GM23338 (cell line): ENCODE measurements at regions not wholly inside any gene's neighbourhood (a gene's known extent, or its start where the extent isn't known, plus 50 kb on each side); places are given as distances from the start of the nearest gene placed in this dataset.
A peak's percentile ranks its signal among the peaks of the same experiment; 100 is the strongest.

ENCODE experiments used
- ATAC-seq: fragments of 200-7000 bp; cut with Tn5 transposase; 3 replicates; pipeline ENCODE4 v1.9.1; 2020
- DNase-seq: peaks from one replicate; pipeline ENCODE4 v3.0.0-alpha.2; 2015; ENCODE audit warnings: low spot score
- H2AFZ ChIP-seq: fragments of 200-600 bp; sonication (generic); 2 replicates; pipeline ENCODE4 v1.8.0; 2016; ENCODE audit warnings: antibody characterized with exemption, mild to moderate bottlenecking, moderate library complexity
- H3F3A ChIP-seq: fragments of 200-600 bp; sonication (generic); replicated peaks from 2 replicates; pipeline ENCODE4 v1.8.0; 2017; ENCODE audit warnings: antibody characterized with exemption, mixed run types, low read depth
- H3K27ac ChIP-seq: fragments of 200-600 bp; sonication (generic); 2 replicates; pipeline ENCODE4 v1.6.1; 2016; ENCODE audit warnings: low read depth
- H3K27me3 ChIP-seq: fragments of 200-600 bp; sonication (generic); 2 replicates; pipeline ENCODE4 v1.8.0; 2016; ENCODE audit warnings: mild to moderate bottlenecking, mixed run types, moderate library complexity; ENCODE audit not compliant: insufficient read depth
- H3K36me3 ChIP-seq: fragments of 200-600 bp; sonication (generic); 2 replicates; pipeline ENCODE4 v1.8.0; 2016; ENCODE audit warnings: mild to moderate bottlenecking; ENCODE audit not compliant: insufficient read depth
- H3K4me1 ChIP-seq: fragments of 200-600 bp; sonication (generic); 2 replicates; pipeline ENCODE4 v1.8.0; 2016; ENCODE audit warnings: mild to moderate bottlenecking, moderate library complexity; ENCODE audit not compliant: insufficient read depth
- H3K4me2 ChIP-seq: fragments of 200-600 bp; sonication (generic); 2 replicates; pipeline ENCODE4 v1.7.1; 2017; ENCODE audit warnings: mixed run types
- H3K4me3 ChIP-seq: fragments of 200-600 bp; sonication (generic); 2 replicates; pipeline ENCODE4 v1.6.1; 2016; ENCODE audit warnings: mixed run types
- H3K79me2 ChIP-seq: fragments of 200-600 bp; sonication (generic); replicated peaks from 2 replicates; pipeline ENCODE4 v1.8.0; 2017; ENCODE audit warnings: mild to moderate bottlenecking; ENCODE audit not compliant: insufficient read depth
- H3K9me2 ChIP-seq: fragments of 200-600 bp; sonication (generic); 2 replicates; pipeline ENCODE4 v1.8.0; 2017; ENCODE audit not compliant: insufficient read depth
- H4K20me1 ChIP-seq: fragments of 200-600 bp; sonication (generic); replicated peaks from 2 replicates; pipeline ENCODE4 v1.8.0; 2017; ENCODE audit warnings: mild to moderate bottlenecking; ENCODE audit not compliant: insufficient read depth
- H3K27ac Mint-ChIP-seq: 2 replicates; pipeline ENCODE4 v1.8.0; 2020; ENCODE audit warnings: inconsistent platforms, mild to moderate bottlenecking, moderate library complexity, mixed read lengths
- H3K27me3 Mint-ChIP-seq: 3 replicates; pipeline ENCODE4 v1.8.0; 2022; ENCODE audit warnings: low read depth, mild to moderate bottlenecking, moderate library complexity, mixed read lengths, inconsistent platforms; ENCODE audit not compliant: insufficient read depth, poor library complexity
- H3K36me3 Mint-ChIP-seq: 3 replicates; pipeline ENCODE4 v1.8.0; 2021; ENCODE audit warnings: low read depth, mild to moderate bottlenecking, inconsistent platforms, moderate library complexity, mixed read lengths
- H3K4me1 Mint-ChIP-seq: 3 replicates; pipeline ENCODE4 v1.8.0; 2020; ENCODE audit warnings: mild to moderate bottlenecking, inconsistent platforms, mixed read lengths
- H3K4me3 Mint-ChIP-seq: 3 replicates; pipeline ENCODE4 v1.8.0; 2021; ENCODE audit warnings: moderate library complexity, mild to moderate bottlenecking, inconsistent platforms, mixed read lengths
- H3K9me3 Mint-ChIP-seq: 3 replicates; pipeline ENCODE4 v1.8.0; 2020; ENCODE audit warnings: moderate library complexity, mild to moderate bottlenecking, inconsistent platforms, mixed read lengths
- EZH2 ChIP-seq: fragments of 200-600 bp; sonication (generic); IDR thresholded peaks from one replicate; pipeline ENCODE4 v1.8.0; 2017; ENCODE audit warnings: antibody characterized with exemption, mild to moderate bottlenecking, low read depth; ENCODE audit not compliant: unreplicated experiment
- TF ChIP-seq, protein P1 (sequence below): fragments of 250-450 bp; sonication (Bioruptor Pico); IDR thresholded peaks from 2 replicates; pipeline ENCODE4 v1.5.0; 2020; ENCODE audit warnings: mild to moderate bottlenecking, moderate library complexity

DNA sequence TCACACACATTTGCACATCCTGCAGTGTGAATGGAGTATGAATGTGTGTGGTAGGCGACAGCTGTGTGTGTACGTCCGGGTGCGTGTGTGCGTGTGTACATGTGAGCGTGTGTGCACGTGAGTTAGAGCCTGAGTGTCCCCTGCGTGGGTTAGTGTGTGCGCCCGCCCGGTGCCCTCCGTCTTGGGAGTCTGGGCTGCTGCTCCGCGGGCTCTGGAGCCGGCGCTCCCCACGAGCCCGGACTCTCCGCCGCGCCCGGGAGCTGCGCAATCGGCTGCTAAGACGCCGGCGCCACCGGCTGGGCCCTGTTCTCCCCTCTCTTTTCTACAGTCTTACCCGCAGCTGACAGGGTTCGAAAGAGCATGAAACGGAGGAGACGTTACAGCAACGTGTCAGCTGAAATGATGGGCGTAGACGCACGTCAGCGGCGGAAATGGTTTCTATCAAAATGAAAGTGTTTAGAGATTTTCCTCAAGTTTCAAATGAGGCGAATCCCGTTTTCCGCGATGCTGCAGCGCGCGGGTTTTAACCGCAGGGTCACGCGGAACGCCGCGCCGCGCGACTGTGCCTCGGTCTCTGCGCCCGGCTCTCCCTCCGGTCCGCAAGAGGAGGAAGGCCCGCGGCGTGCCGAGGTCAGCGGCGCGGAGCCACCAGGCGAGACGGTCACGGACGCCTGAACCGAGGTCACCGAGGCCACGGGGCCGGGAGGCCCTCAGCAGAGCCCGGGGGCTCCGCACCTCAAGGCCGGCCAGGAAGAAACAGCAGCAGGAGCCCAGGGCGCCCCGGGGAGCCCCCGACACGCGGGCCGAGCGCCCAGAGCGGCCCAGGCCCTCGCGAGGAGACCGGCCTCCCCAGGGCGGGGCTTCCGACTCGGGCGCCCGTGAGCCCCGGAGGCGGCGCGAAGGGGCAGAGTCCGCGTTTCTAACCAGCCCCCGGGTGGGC is 95.3 kb upstream of the BHLHE23 start:
- no peaks in the 10 kb centered on the region for H3K36me3 Mint-ChIP-seq
- peak overlapping the region; percentile 68 for H3K4me3 ChIP-seq
- H3K9me2 ChIP-seq = no peaks in the 10 kb centered on the region
- 0 out of 2 replicates have a peak, but pooled peaks cover 2% of the 10 kb centered on the region for H3F3A ChIP-seq
- H3K4me2 ChIP-seq = peak overlapping the region; percentile 86
- peak overlapping the region; percentile 76 for H2AFZ ChIP-seq
- H4K20me1 ChIP-seq = no peaks in the 10 kb centered on the region
- H3K27ac ChIP-seq = no peak overlapping the region
- no peak overlapping the region for H3K27ac Mint-ChIP-seq
- peaks cover 17% of the 10 kb centered on the region for H3K4me1 ChIP-seq
- ATAC-seq (peak; percentile 62), DNase-seq (peak; percentile 70)
- H3K27me3 ChIP-seq = peaks cover 52% of the 10 kb centered on the region
- TF ChIP-seq, protein P1, sequence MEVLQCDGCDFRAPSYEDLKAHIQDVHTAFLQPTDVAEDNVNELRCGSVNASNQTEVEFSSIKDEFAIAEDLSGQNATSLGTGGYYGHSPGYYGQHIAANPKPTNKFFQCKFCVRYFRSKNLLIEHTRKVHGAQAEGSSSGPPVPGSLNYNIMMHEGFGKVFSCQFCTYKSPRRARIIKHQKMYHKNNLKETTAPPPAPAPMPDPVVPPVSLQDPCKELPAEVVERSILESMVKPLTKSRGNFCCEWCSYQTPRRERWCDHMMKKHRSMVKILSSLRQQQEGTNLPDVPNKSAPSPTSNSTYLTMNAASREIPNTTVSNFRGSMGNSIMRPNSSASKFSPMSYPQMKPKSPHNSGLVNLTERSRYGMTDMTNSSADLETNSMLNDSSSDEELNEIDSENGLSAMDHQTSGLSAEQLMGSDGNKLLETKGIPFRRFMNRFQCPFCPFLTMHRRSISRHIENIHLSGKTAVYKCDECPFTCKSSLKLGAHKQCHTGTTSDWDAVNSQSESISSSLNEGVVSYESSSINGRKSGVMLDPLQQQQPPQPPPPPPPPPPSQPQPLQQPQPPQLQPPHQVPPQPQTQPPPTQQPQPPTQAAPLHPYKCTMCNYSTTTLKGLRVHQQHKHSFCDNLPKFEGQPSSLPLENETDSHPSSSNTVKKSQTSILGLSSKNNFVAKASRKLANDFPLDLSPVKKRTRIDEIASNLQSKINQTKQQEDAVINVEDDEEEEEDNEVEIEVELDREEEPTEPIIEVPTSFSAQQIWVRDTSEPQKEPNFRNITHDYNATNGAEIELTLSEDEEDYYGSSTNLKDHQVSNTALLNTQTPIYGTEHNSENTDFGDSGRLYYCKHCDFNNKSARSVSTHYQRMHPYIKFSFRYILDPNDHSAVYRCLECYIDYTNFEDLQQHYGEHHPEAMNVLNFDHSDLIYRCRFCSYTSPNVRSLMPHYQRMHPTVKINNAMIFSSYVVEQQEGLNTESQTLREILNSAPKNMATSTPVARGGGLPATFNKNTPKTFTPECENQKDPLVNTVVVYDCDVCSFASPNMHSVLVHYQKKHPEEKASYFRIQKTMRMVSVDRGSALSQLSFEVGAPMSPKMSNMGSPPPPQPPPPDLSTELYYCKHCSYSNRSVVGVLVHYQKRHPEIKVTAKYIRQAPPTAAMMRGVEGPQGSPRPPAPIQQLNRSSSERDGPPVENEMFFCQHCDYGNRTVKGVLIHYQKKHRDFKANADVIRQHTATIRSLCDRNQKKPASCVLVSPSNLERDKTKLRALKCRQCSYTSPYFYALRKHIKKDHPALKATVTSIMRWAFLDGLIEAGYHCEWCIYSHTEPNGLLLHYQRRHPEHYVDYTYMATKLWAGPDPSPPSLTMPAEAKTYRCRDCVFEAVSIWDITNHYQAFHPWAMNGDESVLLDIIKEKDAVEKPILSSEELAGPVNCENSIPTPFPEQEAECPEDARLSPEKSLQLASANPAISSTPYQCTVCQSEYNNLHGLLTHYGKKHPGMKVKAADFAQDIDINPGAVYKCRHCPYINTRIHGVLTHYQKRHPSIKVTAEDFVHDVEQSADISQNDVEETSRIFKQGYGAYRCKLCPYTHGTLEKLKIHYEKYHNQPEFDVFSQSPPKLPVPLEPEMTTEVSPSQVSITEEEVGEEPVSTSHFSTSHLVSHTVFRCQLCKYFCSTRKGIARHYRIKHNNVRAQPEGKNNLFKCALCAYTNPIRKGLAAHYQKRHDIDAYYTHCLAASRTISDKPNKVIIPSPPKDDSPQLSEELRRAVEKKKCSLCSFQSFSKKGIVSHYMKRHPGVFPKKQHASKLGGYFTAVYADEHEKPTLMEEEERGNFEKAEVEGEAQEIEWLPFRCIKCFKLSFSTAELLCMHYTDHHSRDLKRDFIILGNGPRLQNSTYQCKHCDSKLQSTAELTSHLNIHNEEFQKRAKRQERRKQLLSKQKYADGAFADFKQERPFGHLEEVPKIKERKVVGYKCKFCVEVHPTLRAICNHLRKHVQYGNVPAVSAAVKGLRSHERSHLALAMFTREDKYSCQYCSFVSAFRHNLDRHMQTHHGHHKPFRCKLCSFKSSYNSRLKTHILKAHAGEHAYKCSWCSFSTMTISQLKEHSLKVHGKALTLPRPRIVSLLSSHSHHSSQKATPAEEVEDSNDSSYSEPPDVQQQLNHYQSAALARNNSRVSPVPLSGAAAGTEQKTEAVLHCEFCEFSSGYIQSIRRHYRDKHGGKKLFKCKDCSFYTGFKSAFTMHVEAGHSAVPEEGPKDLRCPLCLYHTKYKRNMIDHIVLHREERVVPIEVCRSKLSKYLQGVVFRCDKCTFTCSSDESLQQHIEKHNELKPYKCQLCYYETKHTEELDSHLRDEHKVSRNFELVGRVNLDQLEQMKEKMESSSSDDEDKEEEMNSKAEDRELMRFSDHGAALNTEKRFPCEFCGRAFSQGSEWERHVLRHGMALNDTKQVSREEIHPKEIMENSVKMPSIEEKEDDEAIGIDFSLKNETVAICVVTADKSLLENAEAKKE (CRISPR knock-in tag) = no peak
- peak; percentile 92 for TF ChIP-seq EZH2
- H3K4me1 Mint-ChIP-seq = peaks cover 4% of the 10 kb centered on the region; the same call in 2 of the 3 replicates
- H3K4me3 Mint-ChIP-seq = peak overlapping the region; percentile 71
- H3K27me3 Mint-ChIP-seq = peaks cover 37% of the 10 kb centered on the region
- peaks cover 10% of the 10 kb centered on the region for H3K9me3 Mint-ChIP-seq
- no peaks in the 10 kb centered on the region for H3K79me2 ChIP-seq
- no peaks in the 10 kb centered on the region for H3K36me3 ChIP-seq
